ENCODE measurements at regions not wholly inside any gene's neighbourhood (a gene's known extent, or its start where the extent isn't known, plus 50 kb on each side); places are given as distances from the start of the nearest gene placed in this dataset.

DNA sequence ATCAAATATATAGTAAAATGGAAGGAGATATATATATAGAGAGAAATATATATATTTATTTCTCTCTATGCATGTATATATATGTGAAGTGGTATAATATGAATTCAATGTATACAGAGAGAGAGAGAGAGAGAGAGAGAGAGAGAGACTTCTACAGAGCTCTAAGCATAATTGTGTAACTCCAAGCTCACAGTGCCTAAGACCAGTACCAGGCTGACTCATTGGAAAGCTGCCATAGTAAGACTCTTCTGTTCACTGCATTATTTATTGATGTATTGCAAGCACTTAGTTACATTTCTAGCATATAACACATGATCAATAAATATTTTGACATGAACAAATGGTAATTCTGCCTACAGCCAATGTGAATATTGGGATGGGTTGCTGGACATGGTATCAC, 1734.7 kb downstream of the SLITRK1 start:
- no peaks in the 10 kb centered on the region for H4K20me1 ChIP-seq (ENCODE audit: insufficient read depth, low read length)
- Mint-ChIP-seq H3K36me3 (no peaks in the 10 kb centered on the region), H3K4me3 (no peak overlapping the region), H3K27ac (no peak overlapping the region), H3K4me1 (no peaks in the 10 kb centered on the region), H3K27me3 (ENCODE audit: low read depth in 3 of 3) (peaks cover 0 to 1% (median 0%) of the 10 kb centered on the region in 3 donors), H3K9me3 (peaks cover 0 to 9% (median 3%) of the 10 kb centered on the region in 7 donors)
- intact Hi-C loops (cut with micrococcal nuclease), result no loop called here
- H2AFZ ChIP-seq (ENCODE audit: insufficient read depth, low read depth, low read length, poor library complexity, severe bottlenecking), result no peak overlapping the region
- no peaks in the 10 kb centered on the region for H3K9me3 ChIP-seq (replicated peaks in 1 of 2; ENCODE audit: control insufficient read depth in 1 of 2, insufficient read depth in 1 of 2, low read length in 2 of 2)
- TF ChIP-seq, protein P1, sequence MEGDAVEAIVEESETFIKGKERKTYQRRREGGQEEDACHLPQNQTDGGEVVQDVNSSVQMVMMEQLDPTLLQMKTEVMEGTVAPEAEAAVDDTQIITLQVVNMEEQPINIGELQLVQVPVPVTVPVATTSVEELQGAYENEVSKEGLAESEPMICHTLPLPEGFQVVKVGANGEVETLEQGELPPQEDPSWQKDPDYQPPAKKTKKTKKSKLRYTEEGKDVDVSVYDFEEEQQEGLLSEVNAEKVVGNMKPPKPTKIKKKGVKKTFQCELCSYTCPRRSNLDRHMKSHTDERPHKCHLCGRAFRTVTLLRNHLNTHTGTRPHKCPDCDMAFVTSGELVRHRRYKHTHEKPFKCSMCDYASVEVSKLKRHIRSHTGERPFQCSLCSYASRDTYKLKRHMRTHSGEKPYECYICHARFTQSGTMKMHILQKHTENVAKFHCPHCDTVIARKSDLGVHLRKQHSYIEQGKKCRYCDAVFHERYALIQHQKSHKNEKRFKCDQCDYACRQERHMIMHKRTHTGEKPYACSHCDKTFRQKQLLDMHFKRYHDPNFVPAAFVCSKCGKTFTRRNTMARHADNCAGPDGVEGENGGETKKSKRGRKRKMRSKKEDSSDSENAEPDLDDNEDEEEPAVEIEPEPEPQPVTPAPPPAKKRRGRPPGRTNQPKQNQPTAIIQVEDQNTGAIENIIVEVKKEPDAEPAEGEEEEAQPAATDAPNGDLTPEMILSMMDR (IDR thresholded peaks at IDR 0.05), result no peak
- H3K27me3 ChIP-seq (ENCODE audit: control insufficient read depth in 2 of 2, insufficient read depth in 2 of 2, low read length in 2 of 2), result no peaks in the 10 kb centered on the region
- no peak overlapping the region for H3K9ac ChIP-seq (ENCODE audit: insufficient read depth, low read length, poor library complexity, severe bottlenecking)
- H3K4me2 ChIP-seq (replicated peaks; ENCODE audit: extremely low read depth, low read length, poor library complexity, severe bottlenecking), result no peak overlapping the region
- no peak for DNase-seq
- H3K79me2 ChIP-seq (ENCODE audit: insufficient read depth, low read length), result no peaks in the 10 kb centered on the region
- no peak overlapping the region for H3K4me3 ChIP-seq (replicated peaks in 1 of 3; ENCODE audit: low read depth in 2 of 3, low read length in 3 of 3)
- H3K36me3 ChIP-seq (replicated peaks in 1 of 2; ENCODE audit: control insufficient read depth in 1 of 2, insufficient read depth in 2 of 2, low read length in 2 of 2), result no peaks in the 10 kb centered on the region
- no peak overlapping the region for H3K27ac ChIP-seq (ENCODE audit: low read depth in 1 of 2, low read length in 2 of 2)
- no peaks in the 10 kb centered on the region for H3K4me1 ChIP-seq (ENCODE audit: control insufficient read depth in 1 of 2, insufficient read depth in 2 of 2, low read length in 2 of 2)

DNA sequence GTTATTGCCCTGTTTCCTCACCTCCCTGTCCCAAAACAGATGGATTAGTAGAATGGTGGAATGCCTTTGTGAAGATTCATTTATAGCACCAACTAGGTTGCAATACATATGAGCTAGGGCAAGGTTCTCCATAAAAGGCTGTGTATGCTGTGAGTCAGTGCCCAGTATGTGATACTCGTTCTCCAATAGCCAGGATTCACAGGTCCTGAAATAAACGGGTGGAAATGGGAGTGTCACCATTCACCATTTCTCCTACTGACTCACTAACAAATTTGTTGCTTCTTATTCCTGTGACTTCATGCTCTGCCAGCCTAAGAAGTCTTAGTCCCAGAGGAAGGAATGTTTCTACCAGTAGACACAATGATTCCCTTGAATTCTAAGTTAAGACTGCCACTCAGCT, 1745.4 kb downstream of the SLITRK1 start:
- Histone ChIP-seq H2AFZ (ENCODE audit: insufficient read depth, low read depth, low read length, poor library complexity, severe bottlenecking) (no peak overlapping the region), H3K4me1 (ENCODE audit: control insufficient read depth in 1 of 2, insufficient read depth in 2 of 2, low read length in 2 of 2) (no peaks in the 10 kb centered on the region), H3K36me3 (replicated peaks in 1 of 2; ENCODE audit: control insufficient read depth in 1 of 2, insufficient read depth in 2 of 2, low read length in 2 of 2) (no peaks in the 10 kb centered on the region), H3K27me3 (ENCODE audit: control insufficient read depth in 2 of 2, insufficient read depth in 2 of 2, low read length in 2 of 2) (no peaks in the 10 kb centered on the region), H3K27ac (ENCODE audit: low read depth in 1 of 2, low read length in 2 of 2) (no peak overlapping the region), H3K9me3 (replicated peaks in 1 of 2; ENCODE audit: control insufficient read depth in 1 of 2, insufficient read depth in 1 of 2, low read length in 2 of 2) (peaks cover 0 to 24% of the 10 kb centered on the region in 2 donors), H3K9ac (ENCODE audit: insufficient read depth, low read length, poor library complexity, severe bottlenecking) (no peak overlapping the region), H3K79me2 (ENCODE audit: insufficient read depth, low read length) (no peaks in the 10 kb centered on the region), H4K20me1 (ENCODE audit: insufficient read depth, low read length) (no peaks in the 10 kb centered on the region), H3K4me3 (replicated peaks in 1 of 3; ENCODE audit: low read depth in 2 of 3, low read length in 3 of 3) (no peak overlapping the region), H3K4me2 (replicated peaks; ENCODE audit: extremely low read depth, low read length, poor library complexity, severe bottlenecking) (no peak overlapping the region)
- Mint-ChIP-seq H3K4me1 (no peaks in the 10 kb centered on the region), H3K27me3 (ENCODE audit: low read depth in 3 of 3) (no peaks in the 10 kb centered on the region), H3K9me3 (peaks cover 0 to 6% (median 0%) of the 10 kb centered on the region in 7 donors), H3K4me3 (no peak overlapping the region), H3K27ac (no peak overlapping the region), H3K36me3 (no peaks in the 10 kb centered on the region)
- no CpG with 5 or more reads among the region's 2 CpGs for WGBS (ENCODE audit: insufficient coverage)
- no peak for DNase-seq
- intact Hi-C loops (cut with micrococcal nuclease), result no loop called here
- TF ChIP-seq, protein P1 (IDR thresholded peaks at IDR 0.05), result no peak

Measured in CD14-positive monocyte (primary cell).